GM21526 (cell line): ENCODE measurements at regions not wholly inside any gene's neighbourhood (a gene's known extent, or its start where the extent isn't known, plus 50 kb on each side); places are given as distances from the start of the nearest gene placed in this dataset.

Source experiments
- ATAC-seq: cut with Tn5 transposase; IDR thresholded peaks from one replicate; pipeline ENCODE4 v1.9.1; 2021; ENCODE audit warnings: moderate library complexity; ENCODE audit not compliant: unreplicated experiment, low FRiP score

DNA sequence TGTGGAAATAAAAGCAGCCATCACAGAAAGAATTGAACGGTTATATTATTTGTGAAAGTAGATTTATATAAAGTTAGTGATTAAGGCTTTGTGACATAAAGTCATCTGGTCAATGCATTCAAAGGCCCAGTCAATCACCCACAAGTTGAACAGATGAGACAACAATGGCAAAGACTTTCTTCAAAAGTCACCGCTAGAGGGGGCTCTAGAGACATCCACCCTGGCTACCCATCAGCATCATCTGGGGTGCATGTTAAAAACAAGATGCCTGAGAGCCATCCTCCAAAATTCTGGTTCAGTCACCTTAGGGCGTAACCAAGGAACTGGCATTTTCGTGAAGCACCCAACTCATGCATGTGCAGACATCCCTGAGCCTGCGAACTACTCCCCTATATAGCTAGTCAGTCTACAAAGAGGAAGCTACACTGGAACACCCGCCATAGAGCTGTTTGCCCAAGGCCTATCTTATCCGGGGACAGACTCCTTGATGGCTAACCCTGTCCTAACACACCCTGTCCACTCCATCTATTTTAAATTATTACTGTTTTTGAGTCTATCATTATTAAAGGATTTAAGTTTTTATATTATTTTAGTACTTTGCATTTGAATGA, 970.5 kb downstream of the UQCRFS1 start:
- no peak for ATAC-seq

DNA sequence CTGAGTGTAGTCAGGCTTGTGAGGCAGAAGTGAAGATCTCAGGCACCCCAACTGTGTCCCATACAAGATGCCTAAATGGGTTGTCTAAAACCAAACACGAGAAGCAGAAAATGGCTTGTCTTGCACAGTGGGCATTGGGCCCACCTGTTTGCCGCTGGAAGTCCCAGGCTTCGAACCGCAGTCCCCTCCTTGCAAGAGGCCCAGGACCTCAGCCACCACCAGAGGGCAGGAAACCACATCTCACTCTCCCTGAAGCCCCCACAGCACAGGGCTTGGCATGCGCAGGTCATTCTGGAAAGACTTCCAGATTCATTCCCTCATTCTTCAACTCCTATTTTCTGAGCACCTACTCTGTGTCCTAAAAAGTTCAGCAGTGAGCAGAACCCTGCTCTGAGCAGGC, 973.7 kb downstream of the UQCRFS1 start:
- ATAC-seq, result no peak

DNA sequence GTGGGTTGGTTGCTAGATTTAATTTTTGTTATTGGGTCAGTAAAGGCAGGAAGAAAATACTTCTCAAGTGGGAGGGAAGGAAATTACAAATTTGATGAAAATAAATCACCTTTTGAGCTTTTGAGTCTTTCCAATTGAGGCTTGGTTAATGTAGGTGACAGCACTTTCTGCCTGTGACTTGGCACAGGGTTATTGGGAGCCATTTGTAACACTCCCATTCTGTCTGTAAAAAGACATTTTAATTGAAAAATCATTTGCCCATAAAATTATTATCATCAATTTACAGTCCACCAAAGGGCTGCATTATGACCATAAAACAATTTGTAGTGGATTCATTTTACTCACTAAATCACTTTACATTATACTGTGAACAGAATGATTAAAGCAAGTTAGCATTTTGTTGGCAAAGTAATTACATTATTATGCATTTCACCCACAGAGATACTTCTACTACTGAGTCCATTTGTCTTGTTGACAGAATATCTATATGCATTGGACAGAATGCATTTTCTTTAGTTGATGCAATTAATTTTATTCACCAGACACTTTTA, 974.6 kb downstream of the UQCRFS1 start:
- no peak for ATAC-seq

DNA sequence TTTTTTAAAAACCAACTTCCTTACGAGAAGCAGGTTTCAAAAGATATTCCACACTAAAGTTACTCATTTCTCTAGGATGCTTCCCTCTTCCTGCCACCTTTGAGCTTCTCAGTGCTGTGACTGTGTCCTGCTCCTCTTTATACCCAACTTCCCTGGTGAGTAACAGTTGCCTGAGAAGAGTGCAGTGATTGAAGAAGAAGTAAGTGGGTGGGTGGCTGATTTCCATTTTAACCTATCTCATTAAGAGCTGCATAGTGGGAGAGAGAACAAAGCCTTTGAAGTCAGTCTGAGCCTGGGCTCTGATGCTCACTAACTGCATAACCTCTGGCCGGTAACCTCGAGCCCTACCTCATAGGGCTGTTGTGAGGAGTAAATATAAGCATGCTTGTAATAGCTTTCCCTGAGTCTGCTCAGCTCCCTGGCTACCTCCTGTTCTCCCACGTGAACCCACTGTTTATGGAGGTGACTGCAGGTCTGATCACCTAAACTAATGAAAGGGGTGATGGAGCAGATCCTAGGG, 977.3 kb downstream of the UQCRFS1 start:
- ATAC-seq, result no peak

DNA sequence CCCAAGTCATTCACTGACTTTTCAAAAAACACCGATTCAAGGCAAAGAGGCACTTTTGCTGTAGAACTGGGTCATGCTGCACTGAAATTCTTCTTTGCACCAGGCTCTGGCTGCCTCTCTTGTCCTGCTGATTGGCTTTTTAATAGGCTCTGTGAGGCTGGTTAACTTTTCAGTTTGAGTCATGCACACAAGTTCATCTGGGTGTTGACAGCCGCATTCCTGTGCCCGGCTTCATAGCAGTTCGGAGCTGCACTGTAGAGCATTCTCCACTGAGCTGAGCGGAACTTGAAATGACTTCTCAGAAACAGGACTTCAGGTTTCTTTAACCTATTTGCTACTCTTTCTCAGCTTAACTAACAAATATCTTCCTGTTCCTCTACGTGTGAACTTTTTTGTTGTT, 978.3 kb downstream of the UQCRFS1 start:
- ATAC-seq, result no peak

DNA sequence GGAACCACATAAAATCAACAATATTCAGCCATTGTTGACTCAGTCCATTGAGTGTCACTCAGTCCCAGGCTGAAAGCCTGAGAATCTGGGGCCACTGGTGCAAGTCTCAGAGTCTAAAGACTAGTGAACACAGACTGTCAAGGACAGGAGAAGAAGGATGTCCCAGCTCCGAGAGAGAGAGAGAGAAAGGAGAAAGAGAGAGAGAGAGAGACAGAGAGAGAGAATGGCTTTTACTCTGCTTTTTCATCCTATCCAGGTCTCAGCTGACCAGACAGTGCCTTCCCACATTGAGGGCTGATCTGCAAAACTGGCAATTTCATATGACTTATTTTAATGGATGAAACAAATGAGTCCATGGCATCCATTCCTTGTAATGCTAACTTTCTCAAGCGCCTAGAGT, 984.1 kb downstream of the UQCRFS1 start:
- ATAC-seq, result no peak

DNA sequence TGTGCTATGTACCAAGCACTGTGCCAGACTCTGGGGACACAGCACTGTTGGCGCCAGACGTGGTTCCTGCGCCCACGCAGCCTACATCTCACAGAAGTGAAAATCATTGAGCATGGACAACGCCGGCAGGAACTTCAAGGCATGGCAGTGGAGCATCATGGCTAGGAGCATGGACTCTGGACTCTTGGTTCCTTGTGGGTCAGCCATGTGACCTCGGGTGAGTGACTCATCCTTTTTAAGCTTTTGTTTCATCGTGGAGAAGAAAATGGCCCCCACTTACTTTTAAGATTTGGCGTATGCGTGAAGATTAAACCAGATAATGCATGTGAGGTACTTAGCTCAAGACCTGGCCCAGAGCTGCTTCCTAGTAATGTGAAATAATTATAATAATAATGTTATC, 988.5 kb downstream of the UQCRFS1 start:
- ATAC-seq, result no peak

DNA sequence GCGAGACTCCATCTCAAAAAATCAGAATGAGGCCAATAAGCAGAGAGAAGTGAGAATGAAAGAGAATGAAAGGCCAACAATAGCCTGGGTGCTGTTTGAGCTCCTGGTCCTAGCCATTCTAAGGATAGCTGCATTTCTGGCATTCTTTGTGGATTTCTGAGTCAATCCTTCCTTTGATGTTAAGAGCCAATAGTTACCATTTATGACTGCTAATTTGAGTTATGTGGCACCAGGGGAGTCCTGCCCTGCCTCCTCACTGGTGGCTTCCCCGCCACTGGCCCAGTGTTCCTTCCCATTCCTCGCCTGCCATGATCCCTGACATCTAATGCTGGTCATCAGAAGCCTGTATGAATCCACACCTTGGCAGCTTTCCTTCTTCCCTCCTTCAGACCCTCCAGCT, 991.2 kb downstream of the UQCRFS1 start:
- ATAC-seq, result no peak

DNA sequence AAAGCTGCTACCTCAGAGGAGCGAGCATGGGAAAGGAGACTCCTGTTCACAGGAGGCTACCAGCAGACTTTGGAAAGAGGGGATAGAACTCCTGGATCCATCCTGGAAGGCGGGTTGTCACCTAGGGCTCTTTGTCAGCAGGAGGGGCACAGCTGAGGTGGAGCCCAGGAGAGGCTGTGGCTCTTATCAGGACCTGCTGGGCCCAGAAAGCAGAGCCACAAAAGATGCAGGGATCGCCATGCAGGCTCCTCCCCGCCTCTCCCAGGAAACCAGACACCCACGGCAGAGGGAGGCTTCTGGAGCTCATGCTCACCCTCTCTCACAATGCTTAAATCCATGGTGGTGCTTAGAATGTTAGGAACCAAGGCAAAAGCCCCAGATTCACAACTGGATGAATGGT, 994.2 kb downstream of the UQCRFS1 start:
- no peak for ATAC-seq

DNA sequence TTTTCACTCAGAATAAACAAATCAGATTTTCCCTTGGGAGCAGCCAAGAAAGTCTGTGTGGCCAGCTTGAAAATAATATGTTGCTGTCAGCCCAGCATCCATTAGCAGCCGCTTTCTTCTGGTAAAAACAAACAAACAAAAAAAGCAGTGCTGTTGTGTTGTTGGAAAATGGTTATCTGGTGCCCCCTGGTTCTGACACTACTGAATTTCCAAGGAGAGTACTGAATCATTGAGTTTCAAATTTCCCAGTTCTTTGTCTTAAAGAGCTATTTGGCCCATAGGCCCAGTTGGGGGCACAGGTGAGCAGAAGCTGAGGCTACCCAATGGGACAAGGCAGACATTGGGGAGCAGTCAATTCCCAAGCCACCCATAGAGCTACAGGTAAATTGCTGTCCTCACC, 995.9 kb downstream of the UQCRFS1 start:
- ATAC-seq, result no peak

DNA sequence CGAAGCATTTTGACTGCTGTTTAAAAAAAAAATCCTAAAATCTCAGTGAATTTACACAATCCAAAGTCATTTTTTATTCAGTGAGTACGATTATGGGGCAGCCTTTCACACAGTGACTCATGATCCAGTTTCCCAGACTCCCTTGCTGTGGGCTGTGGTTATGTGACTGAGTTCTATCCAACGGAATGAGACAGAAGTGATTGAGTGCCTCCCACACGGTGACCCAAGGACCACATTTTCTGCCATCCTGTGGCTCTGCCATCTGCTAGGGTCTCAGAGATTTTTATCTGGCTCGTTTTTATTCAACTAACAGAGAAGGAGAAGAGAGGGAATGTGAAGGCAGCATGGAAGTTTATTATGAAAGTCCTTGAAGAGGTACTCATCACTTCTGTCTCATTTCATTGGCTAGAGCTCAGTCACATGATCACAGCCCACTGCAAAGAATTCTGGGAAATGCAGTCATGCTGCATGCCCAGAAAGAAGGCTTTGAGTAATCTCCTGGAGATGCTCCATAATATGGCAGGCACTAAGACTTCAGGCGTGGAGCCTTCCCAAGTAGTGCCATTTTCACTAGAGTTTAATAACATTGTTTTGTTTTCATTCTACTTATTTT, 999.4 kb downstream of the UQCRFS1 start:
- no peak for ATAC-seq

DNA sequence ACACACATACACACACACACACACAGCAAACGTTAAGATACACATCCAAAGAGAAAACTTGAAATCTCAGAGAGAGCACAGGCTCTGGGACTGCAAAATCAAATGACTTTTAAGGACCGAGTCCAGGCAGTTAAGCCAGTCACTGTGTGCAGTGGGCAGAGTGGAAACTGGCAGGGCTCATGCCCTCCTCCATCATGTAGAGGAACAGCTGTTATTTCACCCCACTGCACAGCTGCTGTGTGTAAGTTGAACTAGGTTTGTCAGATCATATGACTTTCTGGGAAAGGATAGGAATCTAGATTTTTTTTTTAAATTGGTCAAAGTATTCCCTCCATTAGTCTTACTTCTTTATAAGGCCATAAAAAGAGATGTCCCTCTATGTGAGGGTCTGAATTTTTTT, 1002.1 kb downstream of the UQCRFS1 start:
- ATAC-seq, result no peak

DNA sequence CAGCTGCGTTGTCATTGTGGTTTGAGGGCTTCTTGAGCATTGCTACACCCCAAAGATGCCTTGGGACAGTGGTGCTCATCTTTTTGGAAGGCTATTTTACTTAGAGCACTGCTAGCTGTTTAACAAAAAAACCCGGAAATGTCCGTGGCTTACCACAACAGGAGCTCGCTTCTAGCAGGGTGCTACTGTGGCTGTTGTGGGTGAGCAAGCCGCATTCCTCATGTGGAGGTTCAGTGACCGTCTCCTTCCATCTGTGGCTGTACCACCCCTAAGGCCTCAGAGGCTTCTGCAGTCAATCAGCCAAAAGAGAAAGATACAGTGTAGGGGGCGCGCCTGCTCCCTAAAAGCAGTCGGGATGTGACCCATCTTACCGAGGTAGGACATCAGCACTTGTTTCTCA, 1004.2 kb downstream of the UQCRFS1 start:
- no peak for ATAC-seq

DNA sequence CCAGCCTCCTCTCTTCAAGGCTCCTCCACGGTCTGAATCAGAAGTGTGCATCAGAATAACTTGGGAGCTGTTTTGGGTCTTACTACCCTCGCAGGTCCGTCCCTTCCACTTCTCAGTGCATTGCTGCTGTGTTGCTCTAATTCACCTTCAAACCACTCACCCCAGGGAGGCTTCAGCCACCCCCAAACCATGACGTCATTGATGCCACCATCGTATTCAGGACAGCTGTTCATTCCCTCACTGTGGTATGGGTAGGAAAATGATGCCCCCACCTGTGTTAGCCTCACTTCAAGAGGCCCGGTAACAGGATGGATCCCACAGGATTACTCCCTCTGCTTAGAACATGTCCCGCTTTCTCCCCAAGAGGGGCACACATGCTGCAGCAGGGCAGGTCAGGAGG, 1005.7 kb downstream of the UQCRFS1 start:
- ATAC-seq, result no peak

DNA sequence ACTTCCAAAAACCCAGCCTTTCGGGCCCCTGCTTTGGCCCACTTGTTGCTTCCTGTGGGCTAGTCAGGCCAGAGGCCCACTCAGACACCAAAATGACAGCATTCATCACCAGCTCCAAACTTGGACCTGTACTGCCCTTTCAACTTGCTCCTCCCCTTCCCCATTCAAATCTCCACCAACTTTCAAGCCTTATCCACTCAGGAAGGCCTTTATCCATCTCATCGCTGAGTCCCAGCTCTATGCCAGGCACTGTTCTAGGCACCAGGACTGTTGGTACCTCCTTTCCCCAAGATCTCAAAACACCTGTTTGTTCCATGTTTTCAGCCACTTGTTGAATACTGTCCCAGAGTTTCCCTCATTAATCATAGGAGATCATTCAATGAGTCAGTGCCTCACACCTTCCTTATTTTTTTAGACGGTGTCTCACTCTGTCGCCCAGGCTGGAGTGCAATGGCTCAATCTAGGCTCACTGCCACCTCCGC, 1011.4 kb downstream of the UQCRFS1 start:
- no peak for ATAC-seq

DNA sequence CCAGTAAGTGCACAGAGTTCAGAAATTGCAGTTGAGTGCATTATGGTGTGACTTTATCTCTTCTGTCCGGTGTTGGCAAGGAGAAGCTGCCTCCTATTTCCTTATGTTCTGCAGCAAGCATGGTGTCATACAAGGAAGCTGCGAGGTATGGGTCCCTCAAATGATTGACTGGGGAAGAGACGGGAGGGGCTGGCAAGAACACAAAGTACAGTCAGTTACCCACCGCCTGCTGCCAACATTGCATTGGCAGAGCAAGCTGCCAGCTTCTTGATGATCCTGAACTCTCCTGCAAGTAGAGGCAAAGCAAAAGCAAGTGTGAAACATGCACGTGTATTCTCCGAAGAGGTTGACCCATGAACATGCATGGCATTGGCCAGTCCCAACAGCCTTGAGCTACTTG, 1013.6 kb downstream of the UQCRFS1 start:
- no peak for ATAC-seq

DNA sequence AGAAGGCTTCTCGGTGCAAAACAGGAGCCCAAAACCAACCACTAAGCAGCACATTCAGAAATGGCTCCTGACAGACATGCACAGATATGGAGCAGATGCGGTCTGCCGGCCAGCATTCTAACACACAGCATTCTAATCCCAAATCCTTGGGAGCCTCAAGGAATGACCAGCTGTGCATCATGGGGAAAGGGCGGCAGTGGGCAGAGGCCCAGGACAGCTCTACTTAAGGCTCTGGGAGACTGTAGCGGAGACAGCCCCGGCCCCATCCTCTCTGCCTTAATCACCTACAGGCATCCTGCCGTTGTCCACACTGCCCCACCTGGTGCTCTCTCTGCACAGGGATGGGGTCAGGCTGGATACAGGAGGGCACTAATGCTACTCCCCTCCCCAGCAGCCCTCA, 1016.0 kb downstream of the UQCRFS1 start:
- no peak for ATAC-seq

DNA sequence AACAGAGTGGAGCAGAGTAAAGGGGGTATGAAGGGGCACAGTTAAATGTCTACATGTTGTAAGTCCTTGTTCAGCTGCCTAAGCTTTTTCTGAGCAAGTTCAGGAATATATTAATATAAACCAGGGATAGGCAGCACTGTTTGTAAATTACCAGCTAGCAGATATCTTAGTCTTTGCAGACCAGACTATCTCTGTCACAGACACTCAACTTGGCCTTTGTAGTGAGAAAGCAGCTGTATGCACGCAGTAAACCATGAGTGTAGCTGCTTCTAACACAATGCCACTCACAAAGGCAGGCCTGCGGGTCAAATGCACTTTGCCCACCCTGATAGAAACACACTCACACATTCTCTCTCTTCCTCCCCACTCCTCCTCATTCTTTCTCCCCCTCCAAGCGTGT, 1016.9 kb downstream of the UQCRFS1 start:
- ATAC-seq, result no peak

DNA sequence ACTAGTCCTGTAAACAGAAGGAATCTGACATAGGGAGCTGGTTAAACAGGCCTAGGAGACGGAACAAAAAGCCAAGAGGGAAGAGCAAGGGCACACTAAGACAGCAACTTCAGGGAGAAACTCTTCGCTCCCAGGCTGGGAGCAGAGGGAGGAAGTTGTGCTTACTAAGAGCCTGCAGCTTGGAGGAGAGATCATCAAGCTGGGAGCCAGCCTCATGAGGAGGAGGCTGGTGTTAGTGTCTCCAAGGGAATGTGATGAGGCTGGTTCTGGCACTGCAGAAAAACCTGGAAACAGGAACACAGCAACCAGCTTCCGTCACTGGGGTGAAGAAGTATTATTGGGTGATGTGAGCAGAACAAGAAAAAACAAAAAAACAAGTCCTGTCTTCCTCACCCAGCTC, 1027.3 kb downstream of the UQCRFS1 start:
- no peak for ATAC-seq

DNA sequence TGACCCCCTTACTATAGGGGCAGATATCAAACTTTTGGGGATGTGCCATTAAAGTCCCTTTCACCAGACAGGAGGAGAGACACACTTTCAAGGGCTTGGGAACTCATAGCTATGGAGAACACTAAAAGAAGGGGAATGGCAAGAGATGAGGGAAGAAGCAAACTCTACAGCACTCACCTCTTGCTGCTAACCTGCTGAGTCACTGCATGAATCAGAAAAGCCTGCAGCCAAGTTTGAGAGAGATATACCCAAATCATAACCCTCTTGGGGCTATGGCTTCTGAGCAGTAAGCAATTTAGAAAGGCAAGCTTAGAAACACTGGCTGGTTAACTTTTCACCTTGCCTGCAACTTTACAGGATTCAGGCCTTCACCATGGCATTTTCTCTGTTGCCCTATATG, 1028.0 kb downstream of the UQCRFS1 start:
- no peak for ATAC-seq

DNA sequence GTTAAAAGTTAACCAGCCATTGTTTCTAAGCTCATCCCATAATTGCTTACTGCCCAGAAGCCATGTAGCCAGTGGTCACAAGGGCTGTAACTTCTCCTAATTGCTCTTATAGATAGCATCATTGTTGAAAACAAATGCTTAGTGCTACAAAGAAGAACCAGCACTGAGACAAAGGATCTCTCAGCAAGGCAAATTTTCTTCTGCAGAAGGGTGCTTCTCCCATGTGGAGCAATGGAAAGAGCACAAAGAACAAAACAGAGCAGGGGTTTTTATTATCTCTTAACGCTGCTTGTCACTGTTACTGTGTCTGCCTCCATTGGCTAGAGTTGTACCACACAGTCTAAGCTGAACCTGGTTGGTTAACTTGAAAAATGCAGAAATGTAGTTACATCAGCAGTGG, 1036.8 kb downstream of the UQCRFS1 start:
- no peak for ATAC-seq

DNA sequence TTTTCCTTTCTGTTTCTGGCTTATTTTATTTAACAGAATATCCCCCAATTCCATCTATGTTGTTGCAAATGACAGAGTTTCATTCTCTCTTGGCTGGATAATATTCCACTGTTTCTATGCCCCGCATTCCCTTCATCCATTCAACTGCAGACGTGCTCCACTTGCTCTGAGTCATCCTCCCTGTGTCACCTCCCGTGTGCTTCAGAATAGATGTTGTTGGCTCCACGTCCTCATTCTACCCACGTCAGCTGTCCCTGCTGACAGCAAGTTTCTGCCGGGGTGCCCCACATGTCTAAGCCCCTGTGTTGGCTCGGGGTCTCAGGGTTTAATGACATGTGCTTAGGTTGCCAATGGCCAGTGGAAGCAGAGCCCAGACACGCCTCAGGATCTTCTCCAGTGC, 1041.0 kb downstream of the UQCRFS1 start:
- ATAC-seq, result no peak
